ENCODE measurements at regions not wholly inside any gene's neighbourhood (a gene's known extent, or its start where the extent isn't known, plus 50 kb on each side); places are given as distances from the start of the nearest gene placed in this dataset.
"Not testable (repeated sequence)": the region's sequence is repeated elsewhere in the genome, so short reads cannot be mapped to it uniquely, and the experiment has no call there.

- no peak for DNase-seq
Observed at GRCh38 chr20:56885521-56885920, 256.4 kb downstream of the TFAP2C start.

DNA sequence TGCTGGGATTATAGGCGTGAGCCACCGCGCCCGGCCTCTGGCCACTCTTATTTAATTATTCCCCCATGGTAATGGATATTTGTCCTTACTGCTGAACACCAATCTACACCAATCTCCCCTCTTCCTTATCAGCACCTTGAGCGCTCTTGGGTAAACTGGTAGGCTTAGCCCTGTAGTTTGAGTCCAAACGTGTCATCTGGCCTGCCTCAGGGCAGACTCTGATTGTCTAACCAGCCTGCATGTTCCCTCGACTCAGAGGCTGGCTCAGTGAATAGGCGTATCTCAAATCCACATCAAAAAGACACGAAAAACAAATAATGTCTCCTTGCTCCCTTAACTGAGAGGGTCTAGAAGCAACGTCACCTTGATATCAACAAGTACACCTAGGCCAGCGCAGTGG lies 260.9 kb downstream of the TFAP2C start:
- DNase-seq, result no peak

DNA sequence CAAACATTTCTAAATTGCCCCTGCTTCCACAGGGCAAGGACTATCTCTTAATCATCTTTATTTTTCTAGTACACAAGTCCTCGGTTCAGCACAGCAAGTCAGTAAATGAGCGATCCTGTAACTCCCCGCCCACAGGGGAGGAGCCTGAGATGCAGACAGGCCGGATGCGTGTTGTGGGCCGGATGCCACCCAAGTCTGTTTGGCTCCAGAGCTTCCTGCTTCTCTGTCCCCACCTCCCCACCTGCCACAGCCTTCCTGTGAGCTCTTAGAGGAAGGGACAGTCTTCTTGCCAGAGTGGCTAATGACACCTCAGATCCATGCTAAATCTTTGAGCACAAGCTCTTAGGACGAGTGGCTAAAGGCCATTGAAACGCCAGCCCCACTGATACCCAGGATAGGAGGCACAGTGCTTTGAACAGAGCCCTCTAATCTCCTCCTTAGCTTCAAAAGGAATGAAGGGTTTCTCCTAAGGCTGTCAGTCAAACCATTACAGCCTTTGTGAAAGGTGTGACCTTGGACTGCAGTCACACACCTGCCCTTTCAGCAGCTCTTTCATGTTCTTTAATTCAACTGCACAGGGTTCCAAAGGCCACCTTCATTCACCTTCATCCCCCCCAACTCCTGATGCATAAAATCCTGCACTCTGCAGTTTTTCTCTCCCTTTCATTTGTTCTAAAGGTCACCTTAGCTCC lies 264.3 kb downstream of the TFAP2C start:
- DNase-seq, result no peak

DNA sequence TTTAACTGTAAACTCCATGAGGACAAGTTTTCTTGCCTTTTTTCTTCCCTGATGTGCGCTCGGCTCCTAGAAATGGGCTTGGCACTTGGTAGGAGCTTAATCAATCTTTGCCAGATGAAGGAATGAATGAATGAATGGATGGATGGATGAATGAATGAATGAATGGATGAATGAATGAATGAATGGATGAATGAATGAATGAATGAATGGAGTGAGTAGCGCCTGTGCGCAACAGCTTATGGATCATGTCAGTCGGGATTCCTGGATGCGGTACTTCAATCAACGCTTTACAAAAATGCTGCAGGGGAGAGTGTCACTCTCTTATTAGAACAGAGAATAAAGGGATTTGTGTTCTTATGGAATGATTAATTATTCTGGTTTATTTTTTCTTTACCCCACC lies 267.3 kb downstream of the TFAP2C start:
- DNase-seq, result no peak

DNA sequence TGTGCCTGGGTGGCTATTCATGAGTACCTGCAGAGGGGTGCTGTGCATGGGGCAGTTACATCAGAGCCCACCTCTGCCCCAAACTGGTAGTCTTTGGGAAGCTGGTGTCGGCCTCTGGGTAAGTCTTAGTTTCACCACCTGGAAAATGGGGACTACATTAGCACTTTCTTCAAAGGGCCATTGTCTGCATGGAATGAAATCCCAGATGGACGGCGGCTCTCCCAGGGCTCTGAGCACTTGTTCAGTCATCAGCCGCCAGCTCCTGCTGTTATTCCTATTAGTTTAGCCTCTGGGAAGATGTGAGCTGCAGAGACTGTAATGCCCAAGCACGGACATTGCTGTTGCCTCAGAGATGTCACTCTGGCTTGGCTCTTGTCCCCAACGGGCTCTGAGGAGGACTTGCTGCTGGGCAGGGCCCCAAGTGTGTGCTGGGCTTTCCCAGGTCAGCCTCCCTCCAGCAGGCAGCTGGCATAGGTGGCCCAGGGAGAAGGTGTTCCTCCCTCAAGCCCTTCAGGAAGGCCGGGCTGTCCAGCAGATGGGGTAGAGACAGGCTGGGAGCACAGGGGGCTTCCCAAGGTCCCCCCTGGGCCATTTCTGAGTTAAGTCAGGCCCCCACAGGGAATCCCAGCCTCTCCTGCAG lies 268.3 kb downstream of the TFAP2C start:
- DNase-seq, result no peak

GRCh38 chr20:56897958-56898349 lies 268.8 kb downstream of the TFAP2C start:
- DNase-seq, result no peak

DNA sequence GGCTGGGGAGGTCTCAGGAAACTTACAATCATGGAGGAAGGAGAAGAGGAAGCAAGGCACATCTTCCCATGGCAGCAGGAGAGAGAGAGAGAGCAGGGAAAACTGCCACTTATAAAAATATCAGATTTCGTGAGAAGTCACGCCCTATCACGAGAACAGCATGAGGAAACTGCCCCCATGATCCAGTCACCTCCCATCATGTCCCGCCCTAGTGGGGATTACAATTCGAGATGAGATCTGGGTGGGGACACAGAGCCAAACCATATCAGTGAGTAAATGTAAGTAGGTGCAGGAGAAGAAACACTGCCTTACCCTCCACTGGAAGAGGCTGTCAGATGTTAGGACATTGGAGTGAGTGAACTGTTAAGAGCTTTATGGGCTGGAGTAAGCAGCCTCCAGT lies 270.4 kb downstream of the TFAP2C start:
- DNase-seq, result no peak

DNA sequence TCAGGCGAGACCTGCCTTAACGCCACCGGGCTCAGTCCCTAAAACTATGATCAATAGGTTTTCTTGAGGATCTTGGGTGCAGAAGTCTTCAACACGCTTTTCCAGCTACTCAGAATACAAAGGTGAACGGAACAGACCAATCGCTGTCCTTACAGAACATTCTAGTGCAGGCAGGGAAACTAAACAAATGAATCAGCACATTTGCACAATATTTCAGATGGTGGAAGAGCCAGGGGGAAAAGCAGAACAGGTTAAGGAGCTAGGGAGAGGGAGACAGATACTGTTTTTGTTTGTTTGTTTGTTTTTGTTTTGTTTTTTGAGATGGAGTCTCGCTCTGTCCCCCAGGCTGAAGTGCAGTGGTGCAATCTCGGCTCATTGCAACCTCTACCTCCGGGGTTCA lies 271.1 kb downstream of the TFAP2C start:
- DNase-seq, result no peak

- no peak for DNase-seq
Observed at GRCh38 chr20:56903421-56903820, 274.3 kb downstream of the TFAP2C start.

- no peak for DNase-seq
Observed at GRCh38 chr20:56903858-56904257, 274.8 kb downstream of the TFAP2C start.

DNA sequence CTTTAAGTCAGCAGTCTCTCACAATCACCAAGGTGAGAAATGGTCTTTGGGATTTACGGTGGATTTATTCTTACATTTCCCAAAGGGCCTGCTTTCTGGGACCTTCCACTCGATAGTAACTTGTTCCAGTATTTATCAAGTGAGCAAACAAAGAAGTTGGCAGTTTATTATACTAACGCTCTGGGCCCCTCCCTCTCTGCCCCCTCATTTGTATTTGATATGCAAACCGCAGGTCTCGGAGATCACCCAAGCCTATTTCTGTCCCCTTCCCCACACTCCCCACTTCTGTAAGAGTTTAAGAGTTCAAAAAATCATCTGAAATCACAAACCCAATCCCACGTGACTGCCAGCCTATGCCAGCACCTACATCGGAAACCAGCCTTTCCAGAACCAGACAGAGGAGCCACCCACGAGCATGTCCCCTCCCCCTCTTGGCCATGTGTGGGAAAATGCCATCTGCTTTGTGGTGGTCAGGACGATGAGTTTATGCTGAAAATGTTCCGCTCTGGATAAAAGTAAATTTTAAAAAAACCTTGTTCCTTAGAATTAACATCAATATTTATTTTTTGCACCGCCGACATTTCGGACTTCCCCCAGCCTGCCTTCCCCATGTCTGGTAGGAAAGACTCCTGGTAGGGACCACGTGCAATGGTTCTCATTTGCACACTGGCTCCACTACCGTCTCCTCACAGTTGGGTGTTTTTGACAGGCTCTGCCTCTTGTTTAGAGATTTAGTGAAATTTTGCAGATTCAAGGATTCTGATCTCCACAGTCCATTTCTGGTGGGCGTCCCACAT lies 281.0 kb downstream of the TFAP2C start:
- no peak for DNase-seq

- DNase-seq, result no peak
Observed at GRCh38 chr20:56911946-56912345, 282.8 kb downstream of the TFAP2C start.

GRCh38 chr20:56914532-56914931 lies 285.4 kb downstream of the TFAP2C start:
- DNase-seq, result no peak

- DNase-seq, result no peak
Observed at GRCh38 chr20:56916345-56916622, 287.2 kb downstream of the TFAP2C start.

DNA sequence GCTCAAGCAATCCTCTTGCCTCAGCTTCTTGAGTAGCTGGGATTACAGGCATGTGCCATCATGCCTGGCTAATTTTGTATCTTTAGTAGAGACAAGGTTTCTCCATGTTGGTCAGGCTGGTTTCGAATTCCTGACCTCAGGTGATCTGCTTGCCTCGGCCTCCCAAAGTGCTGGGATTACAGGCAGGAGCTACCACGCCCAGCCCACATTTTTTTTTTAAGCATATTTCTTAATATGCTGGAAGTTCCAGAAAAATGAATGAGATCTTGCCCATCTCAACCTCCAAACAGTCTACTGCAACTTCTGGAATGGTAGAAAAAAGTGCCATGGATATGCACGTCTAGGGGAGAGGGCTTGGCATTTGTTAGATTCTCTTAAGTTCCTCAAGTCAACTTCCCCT lies 290.9 kb downstream of the TFAP2C start:
- not testable (repeated sequence) for DNase-seq

DNA sequence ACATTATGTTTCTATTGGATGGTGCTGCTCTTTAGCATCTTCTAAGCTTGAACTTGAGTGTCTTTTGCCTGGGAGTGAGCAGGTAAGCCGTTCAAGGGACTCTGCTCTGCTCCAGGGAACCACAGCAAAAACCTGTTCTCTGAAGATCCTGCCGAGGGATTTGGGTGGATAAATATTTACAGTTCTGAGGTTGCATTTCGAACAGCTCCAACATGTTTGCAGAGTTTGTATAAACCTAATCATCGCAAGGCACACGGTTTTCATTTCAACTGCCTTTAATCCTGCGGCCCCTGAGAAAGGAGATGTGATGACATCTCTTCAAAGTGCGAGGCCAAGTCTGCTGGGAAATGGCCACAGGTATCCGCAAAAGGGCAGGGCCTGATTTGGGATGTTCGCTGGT lies 293.4 kb downstream of the TFAP2C start:
- no peak for DNase-seq

DNA sequence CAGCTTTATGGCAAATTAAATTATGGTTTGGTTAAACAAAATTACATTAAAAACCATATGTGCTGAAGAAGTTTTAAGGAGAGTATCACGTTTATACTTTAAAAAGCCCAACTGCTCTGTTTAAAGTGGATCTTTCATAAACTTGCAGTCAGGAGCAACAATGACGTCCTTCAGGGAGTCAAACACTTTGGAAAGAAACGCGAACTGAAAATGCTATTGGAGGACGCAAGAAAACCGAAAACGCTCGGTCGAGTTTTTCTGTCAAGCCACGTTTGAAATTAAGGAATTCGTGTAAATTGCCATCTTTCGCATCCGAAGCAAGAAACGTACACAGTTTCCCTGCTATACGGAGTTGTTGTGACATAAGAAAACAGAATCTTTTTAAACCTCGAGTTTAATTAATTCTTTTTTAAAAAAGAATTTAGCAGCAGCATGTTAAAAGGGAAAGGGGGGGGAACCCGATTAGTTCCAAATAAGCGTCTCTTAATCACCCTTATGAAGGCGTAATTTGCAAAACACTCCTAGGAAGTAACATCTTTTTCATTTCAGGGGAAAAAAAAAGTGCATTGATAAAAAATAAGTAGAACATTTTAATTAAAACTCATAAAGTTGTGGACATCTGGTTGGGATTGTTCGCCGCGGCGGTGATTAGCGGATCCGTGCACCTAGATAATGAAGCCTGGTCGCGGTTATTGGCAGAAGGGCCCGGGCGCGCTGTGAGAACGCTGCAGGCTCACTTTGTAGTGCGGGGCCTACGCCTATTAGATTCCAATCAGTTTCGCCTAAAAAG lies 295.4 kb downstream of the TFAP2C start:
- no peak for DNase-seq

DNA sequence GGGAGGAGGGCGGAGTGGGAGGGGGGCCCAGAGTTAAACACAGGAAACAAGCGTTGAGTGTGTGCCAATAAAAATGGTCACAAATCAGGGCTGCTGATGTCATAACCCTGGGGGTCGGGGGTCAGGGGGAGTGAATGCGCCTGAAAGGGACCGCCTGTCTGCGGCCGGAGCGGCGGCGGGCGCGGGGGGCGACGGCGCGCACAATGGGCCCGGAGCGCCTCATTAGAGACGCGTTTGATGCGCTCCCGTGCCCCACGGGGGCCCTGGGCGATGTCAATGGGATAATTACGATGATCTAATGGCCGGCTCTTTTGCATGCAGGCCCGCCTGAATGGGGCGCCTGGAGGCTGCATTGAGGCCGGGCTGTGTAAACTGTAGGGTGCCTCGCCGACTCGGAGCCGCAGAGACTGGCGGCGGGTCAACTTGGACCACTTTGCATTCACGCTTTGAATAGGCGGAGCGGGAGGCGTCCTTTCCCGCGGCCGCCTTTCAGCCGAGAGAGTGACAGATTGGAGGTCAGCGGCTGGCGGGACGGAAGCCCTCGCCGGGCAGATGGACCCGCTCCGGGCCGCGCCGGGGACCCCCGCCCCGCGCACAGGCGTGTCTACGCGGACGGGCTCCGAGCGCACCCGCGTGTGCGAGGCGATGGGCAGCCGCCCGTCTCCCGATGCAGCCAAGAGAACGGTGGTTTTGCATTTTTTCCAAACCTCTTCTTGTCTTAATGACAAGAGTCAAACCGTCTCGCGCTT lies 296.1 kb downstream of the TFAP2C start:
- no peak for DNase-seq

DNA sequence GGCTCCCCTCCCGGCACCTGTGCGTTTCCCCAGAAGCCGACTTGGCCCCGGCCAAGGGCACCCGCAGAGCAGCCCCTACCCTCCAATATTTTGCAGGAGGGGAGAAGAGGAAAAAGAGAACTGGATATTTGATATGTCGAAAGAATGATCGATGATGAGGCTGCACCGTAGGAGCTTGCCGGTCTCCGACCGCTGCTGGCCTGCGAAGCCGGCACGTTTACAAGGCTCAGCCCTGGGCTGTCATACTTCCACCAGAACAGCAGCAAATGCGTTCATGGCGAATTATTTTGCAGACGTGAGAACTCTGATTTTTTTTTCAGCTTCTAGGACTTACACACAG lies 296.7 kb downstream of the TFAP2C start:
- no peak for DNase-seq

DNA sequence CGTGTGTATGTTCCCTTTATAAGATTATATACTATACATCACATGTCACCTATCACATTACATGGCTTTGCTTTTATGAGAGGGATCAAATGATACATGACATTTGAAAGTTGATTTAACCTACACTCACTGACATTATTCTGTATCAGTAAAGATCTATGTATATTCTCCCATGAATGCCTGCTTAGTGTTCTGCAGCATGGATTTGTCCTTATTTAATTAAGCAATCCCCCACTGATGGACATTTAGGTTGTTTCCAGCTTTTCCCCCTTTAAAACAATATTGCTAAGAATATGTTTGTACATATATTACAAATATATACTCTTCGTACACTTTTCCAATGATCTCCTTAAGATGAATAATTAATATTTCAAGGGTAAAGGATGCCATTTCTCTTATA lies 297.4 kb downstream of the TFAP2C start:
- no peak for DNase-seq

- no peak for DNase-seq
Observed at GRCh38 chr20:56927127-56927526, 298.0 kb downstream of the TFAP2C start.

GRCh38 chr20:56928007-56928406 lies 298.9 kb downstream of the TFAP2C start:
- DNase-seq, result no peak

DNA sequence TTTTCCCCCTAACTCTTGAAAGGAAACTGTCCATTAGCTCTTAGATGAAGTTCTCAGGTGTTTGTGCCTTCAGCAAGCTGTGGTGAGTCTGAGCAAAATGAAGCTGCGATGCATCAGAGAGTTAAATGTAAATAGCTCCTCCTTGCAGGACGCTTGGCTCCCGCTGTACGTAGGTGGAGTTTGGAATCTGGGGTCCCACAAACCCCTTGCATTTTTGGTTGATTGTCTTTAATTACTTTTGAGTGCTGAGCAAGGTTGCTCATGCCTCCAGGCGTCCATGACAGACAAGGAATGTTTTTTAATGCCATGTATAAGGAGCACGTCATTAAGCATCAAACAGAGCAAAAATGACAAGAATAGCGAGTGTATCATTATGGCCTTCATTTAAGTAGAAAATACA lies 300.5 kb downstream of the TFAP2C start:
- DNase-seq, result no peak

All from DMS79 (cell line).